WERI-Rb-1 (cell line): ENCODE measurements at regions not wholly inside any gene's neighbourhood (a gene's known extent, or its start where the extent isn't known, plus 50 kb on each side); places are given as distances from the start of the nearest gene placed in this dataset.

Experiments used
- DNase-seq: peaks from one replicate; pipeline ENCODE4 v3.0.0-alpha.2; 2020
- H3K27ac ChIP-seq: fragments of 250-450 bp; sonication (Bioruptor Pico); 2 replicates; pipeline ENCODE4 v1.5.1; 2020; ENCODE audit warnings: mild to moderate bottlenecking, moderate library complexity
- H3K27me3 ChIP-seq: fragments of 250-450 bp; sonication (Bioruptor Pico); 2 replicates; pipeline ENCODE4 v1.5.1; 2021; ENCODE audit warnings: mild to moderate bottlenecking, low read depth, moderate library complexity; ENCODE audit not compliant: insufficient read depth, severe bottlenecking
- H3K36me3 ChIP-seq: fragments of 250-450 bp; sonication (Bioruptor Pico); 2 replicates; pipeline ENCODE4 v1.5.1; 2020; ENCODE audit warnings: mild to moderate bottlenecking, moderate library complexity
- H3K4me3 ChIP-seq: 2 replicates; pipeline ENCODE4 v1.5.1; 2011; ENCODE audit warnings: low read depth, mild to moderate bottlenecking, control low read depth, low read length
- H3K9me3 ChIP-seq: fragments of 250-450 bp; sonication (Bioruptor Pico); 2 replicates; pipeline ENCODE4 v1.5.1; 2021; ENCODE audit warnings: mild to moderate bottlenecking, moderate library complexity; ENCODE audit not compliant: severe bottlenecking
- CTCF ChIP-seq: IDR thresholded peaks from 2 replicates; pipeline ENCODE4 v1.5.1; 2011; ENCODE audit warnings: low read depth, mild to moderate bottlenecking, control low read depth, inconsistent platforms, low read length

GRCh38 chr2:224325941-224326340 lies 76.0 kb downstream of the FAM124B start:
- Histone ChIP-seq H3K27me3 (no peaks in the 10 kb centered on the region), H3K4me3 (no peak overlapping the region), H3K27ac (no peak overlapping the region), H3K9me3 (no peaks in the 10 kb centered on the region), H3K36me3 (no peaks in the 10 kb centered on the region)
- no peak for DNase-seq
- TF ChIP-seq CTCF, result no peak

GRCh38 chr2:224324604-224325003 lies 77.3 kb downstream of the FAM124B start:
- Histone ChIP-seq H3K9me3 (no peaks in the 10 kb centered on the region), H3K4me3 (no peak overlapping the region), H3K27ac (no peak overlapping the region), H3K27me3 (no peaks in the 10 kb centered on the region), H3K36me3 (no peaks in the 10 kb centered on the region)
- no peak for DNase-seq
- no peak for TF ChIP-seq CTCF

GRCh38 chr2:224320660-224321059 lies 81.2 kb downstream of the FAM124B start:
- DNase-seq, result no peak
- Histone ChIP-seq H3K36me3 (no peaks in the 10 kb centered on the region), H3K27me3 (no peaks in the 10 kb centered on the region), H3K9me3 (no peaks in the 10 kb centered on the region), H3K27ac (no peak overlapping the region), H3K4me3 (no peak overlapping the region)
- TF ChIP-seq CTCF, result no peak

GRCh38 chr2:224319750-224320149 lies 82.2 kb downstream of the FAM124B start:
- TF ChIP-seq CTCF, result no peak
- Histone ChIP-seq H3K4me3 (no peak overlapping the region), H3K9me3 (no peaks in the 10 kb centered on the region), H3K27me3 (no peaks in the 10 kb centered on the region), H3K36me3 (no peaks in the 10 kb centered on the region), H3K27ac (no peak overlapping the region)
- no peak for DNase-seq

GRCh38 chr2:224312741-224313140 lies 89.2 kb downstream of the FAM124B start:
- Histone ChIP-seq H3K27me3 (no peaks in the 10 kb centered on the region), H3K27ac (no peak overlapping the region), H3K4me3 (no peak overlapping the region), H3K9me3 (no peaks in the 10 kb centered on the region), H3K36me3 (no peaks in the 10 kb centered on the region)
- no peak for TF ChIP-seq CTCF
- DNase-seq, result no peak

GRCh38 chr2:224310943-224311625 lies 90.8 kb downstream of the FAM124B start:
- no peaks in the 10 kb centered on the region for H3K36me3 ChIP-seq
- no peak overlapping the region for H3K27ac ChIP-seq
- no peaks in the 10 kb centered on the region for H3K27me3 ChIP-seq
- no peak for DNase-seq
- no peak overlapping the region for H3K4me3 ChIP-seq
- TF ChIP-seq CTCF, result no peak
- no peaks in the 10 kb centered on the region for H3K9me3 ChIP-seq
